Heart right ventricle (tissue), 16 donors: ENCODE measurements at regions not wholly inside any gene's neighbourhood (a gene's known extent, or its start where the extent isn't known, plus 50 kb on each side); places are given as distances from the start of the nearest gene placed in this dataset.

Source experiments
- ATAC-seq, 8 donors: fragments of 200-7000 bp; cut with Tn5 transposase; one replicate each; pipeline ENCODE4 v1.9.1; 2020; ENCODE audit warnings: mild to moderate bottlenecking in 8 of 8, moderate library complexity in 8 of 8, moderate number of reproducible peaks in 1 of 8
- DNase-seq, 2 donors: peaks; one replicate each; pipeline ENCODE4 v3.0.0-alpha.2; 2020
- H3K27ac ChIP-seq, 10 donors: fragments of 200-600 bp; sonication (generic) in 2 of 10; one replicate each; pipeline versions ENCODE4 v1.5.0 to v1.8.0; 2020 to 2022; ENCODE audit warnings: mild to moderate bottlenecking in 3 of 10
- H3K27me3 ChIP-seq, 7 donors: fragments of 200-600 bp; one replicate each; pipeline ENCODE4 v1.8.0; 2021 to 2022; ENCODE audit warnings: mild to moderate bottlenecking in 2 of 7
- H3K36me3 ChIP-seq, 9 donors: fragments of 200-600 bp; sonication (generic) in 1 of 9; one replicate each; pipeline versions ENCODE4 v1.5.0 to v1.8.0; 2020 to 2022; ENCODE audit warnings: mild to moderate bottlenecking in 2 of 9
- H3K4me1 ChIP-seq, 9 donors: fragments of 200-600 bp; sonication (generic) in 1 of 9; one replicate each; pipeline versions ENCODE4 v1.5.0 to v1.8.0; 2020 to 2022; ENCODE audit warnings: mild to moderate bottlenecking in 4 of 9
- H3K4me3 ChIP-seq, 10 donors: fragments of 200-600 bp; sonication (generic) in 2 of 10; one replicate each; pipeline versions ENCODE4 v1.5.0 to v1.8.0; 2020 to 2022; ENCODE audit warnings: mild to moderate bottlenecking in 7 of 10, moderate library complexity in 2 of 10
- H3K9me3 ChIP-seq, 11 donors: fragments of 200-600 bp in 10 of 11; sonication (generic) in 2 of 11; one replicate each; pipeline versions ENCODE4 v1.5.0 to v1.8.0; 2013 to 2022; ENCODE audit warnings: mild to moderate bottlenecking in 2 of 11, control low read depth in 1 of 11, moderate library complexity in 1 of 11
- WGBS, 2 donors: extraction: QIAGEN DNeasy Blood & Tissue Kit; methylation state at CpG; one replicate each; pipeline ENCODE4 v1.1.7; 2013; ENCODE audit warnings: inconsistent platforms in 1 of 2; 5-methylcytosine and 5-hydroxymethylcytosine counted together
- intact Hi-C, 10 donors: fragments of 100-400 bp; cut with DNase I; formaldehyde crosslinking; loops; one replicate each; pipeline versions ENCODE4 v1.11.1 to v1.14.2; 2022
- TF ChIP-seq, protein P1 (sequence below), 9 donors: fragments of 200-600 bp; sonication (generic) in 2 of 9; IDR thresholded peaks; one replicate each; pipeline versions ENCODE4 v1.5.0 to v1.8.0; 2021 to 2022; ENCODE audit warnings: antibody characterized with exemption in 9 of 9, mild to moderate bottlenecking in 5 of 9, moderate library complexity in 1 of 9
- donor health status: Arrhythmogenic right ventricular cardiomyopathy.
- donor health status: ischemic (EF 13 %, LVEDD 7.1; RV severe dilation, severe dysfunction).
- donor health status: healthy with polysubstance abuse.
- donor health status: DM: no; HTN: yes; CAD: no.
- donor health status: DM: no; HTN: no; CAD: no.
- donor health status: ischemic (EF 25% LVEDD 6.9; RV normal size, moderate dysfunction).
- donor health status: ischemic (EF 25% LVEDD 5.7; RV mildly dilated, moderate dysfunction).
- donor health status: healthy.
- donor health status: DM: yes; HTN: yes; CAD: no.
- donor health status: Ischemic cardiomyopathy.
- donor health status: ischemic (EF 35%, LVEDD 5.7; RV mildly dilated, moderate dysfunction).
- donor health status: nonischemic (EF 11% LVEDD 7.7; RV severe dilation, severe dysfunction).
- donor health status: DM: yes; HTN: yes; CAD: no.
- donor health status: PGD.
- donor health status: ischemic (EF 29% LVEDD 5.4; RV normal size, mild dysfunction).
- donor health status: nonischemic (EF 23%, LVEDD 6.1; RV moderate dilation, normal function).

DNA sequence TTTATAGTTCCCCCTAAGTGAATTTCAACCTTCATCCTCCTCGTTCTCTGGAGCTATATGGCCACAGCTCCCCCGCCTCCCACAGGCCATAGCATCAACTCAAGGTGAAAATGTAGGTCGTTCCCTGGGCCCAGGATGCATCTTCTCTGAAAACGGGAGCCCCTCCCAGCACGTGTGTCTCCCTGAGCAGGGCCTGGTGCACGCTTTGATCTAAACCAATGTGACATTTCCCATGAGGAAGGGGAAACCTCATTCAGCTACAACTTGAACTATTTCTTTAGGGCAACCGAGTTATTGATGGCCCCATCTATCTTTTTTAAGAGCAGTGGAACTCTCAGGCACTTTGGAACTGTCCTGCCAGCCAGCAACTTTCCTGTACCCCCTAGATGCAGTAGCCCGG lies 57.8 kb upstream of the BACE2 start:
- TF ChIP-seq, protein P1, sequence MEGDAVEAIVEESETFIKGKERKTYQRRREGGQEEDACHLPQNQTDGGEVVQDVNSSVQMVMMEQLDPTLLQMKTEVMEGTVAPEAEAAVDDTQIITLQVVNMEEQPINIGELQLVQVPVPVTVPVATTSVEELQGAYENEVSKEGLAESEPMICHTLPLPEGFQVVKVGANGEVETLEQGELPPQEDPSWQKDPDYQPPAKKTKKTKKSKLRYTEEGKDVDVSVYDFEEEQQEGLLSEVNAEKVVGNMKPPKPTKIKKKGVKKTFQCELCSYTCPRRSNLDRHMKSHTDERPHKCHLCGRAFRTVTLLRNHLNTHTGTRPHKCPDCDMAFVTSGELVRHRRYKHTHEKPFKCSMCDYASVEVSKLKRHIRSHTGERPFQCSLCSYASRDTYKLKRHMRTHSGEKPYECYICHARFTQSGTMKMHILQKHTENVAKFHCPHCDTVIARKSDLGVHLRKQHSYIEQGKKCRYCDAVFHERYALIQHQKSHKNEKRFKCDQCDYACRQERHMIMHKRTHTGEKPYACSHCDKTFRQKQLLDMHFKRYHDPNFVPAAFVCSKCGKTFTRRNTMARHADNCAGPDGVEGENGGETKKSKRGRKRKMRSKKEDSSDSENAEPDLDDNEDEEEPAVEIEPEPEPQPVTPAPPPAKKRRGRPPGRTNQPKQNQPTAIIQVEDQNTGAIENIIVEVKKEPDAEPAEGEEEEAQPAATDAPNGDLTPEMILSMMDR (IDR thresholded peaks at IDR 0.05), result no peak
- Histone ChIP-seq H3K27ac (no peak overlapping the region), H3K4me1 (peaks cover 0 to 13% (median 0%) of the 10 kb centered on the region in 9 donors), H3K4me3 (no peak overlapping the region), H3K27me3 (peaks cover 0 to 59% (median 46%) of the 10 kb centered on the region in 7 donors), H3K36me3 (no peaks in the 10 kb centered on the region), H3K9me3 (no peaks in the 10 kb centered on the region)
- WGBS, 2 donors, result 88 to 89% methylated on average over 8 of the region's 8 CpGs
- intact Hi-C loops, result no loop called here
- DNase-seq (no peak), ATAC-seq (no peak)

DNA sequence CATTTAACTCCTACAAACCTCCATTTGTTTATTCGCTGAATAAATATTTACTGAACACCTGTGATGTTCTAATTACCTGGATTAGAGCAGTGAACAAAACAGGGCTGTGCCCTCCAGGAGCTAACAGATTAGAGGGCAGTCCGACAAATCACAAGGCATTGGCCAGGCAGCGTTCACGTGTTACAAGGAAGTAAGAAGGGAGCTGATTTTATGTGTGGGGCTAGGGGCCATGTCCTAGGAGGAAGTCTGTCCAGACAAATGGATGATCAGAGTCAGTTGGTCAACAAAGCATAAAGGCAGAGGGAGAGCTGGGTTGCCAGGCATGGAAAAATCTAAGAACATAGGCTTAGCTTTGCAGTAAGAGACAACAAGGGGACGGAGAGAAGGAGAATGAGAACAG lies 57.3 kb upstream of the BACE2 start:
- no peaks in the 10 kb centered on the region for H3K36me3 ChIP-seq
- peaks cover 0 to 55% (median 43%) of the 10 kb centered on the region in 7 donors for H3K27me3 ChIP-seq
- no peaks in the 10 kb centered on the region for H3K9me3 ChIP-seq
- H3K4me1 ChIP-seq, result peaks cover 0 to 13% (median 0%) of the 10 kb centered on the region in 9 donors
- H3K4me3 ChIP-seq, result no peak overlapping the region
- intact Hi-C loops, result no loop called here
- WGBS, 2 donors, result 92 to 93% methylated on average over 5 of the region's 5 CpGs
- TF ChIP-seq, protein P1 (IDR thresholded peaks at IDR 0.05), result no peak
- H3K27ac ChIP-seq, result no peak overlapping the region
- DNase-seq, result no peak
- no peak for ATAC-seq

DNA sequence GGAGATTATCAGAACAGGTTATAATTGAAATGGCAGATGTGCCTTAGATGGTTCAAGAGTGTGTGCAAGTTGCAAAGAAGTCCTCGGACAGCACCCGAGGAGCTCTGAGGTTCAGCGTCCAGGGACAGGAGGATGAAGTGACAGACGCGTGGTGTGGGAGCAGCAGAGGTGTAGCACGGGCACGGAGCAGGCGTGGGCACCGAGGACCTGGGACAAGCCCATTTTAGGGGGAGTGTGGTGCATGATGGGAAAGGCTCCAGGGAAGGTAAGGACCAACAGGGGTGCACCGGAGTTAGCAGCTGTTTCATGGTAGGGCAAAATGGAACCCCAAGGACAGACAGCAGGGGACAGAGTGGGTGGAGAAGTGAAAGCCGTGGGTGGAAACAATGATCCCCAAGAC lies 56.3 kb upstream of the BACE2 start:
- intact Hi-C loops, result no loop called here
- TF ChIP-seq, protein P1 (IDR thresholded peaks at IDR 0.05), result no peak

DNA sequence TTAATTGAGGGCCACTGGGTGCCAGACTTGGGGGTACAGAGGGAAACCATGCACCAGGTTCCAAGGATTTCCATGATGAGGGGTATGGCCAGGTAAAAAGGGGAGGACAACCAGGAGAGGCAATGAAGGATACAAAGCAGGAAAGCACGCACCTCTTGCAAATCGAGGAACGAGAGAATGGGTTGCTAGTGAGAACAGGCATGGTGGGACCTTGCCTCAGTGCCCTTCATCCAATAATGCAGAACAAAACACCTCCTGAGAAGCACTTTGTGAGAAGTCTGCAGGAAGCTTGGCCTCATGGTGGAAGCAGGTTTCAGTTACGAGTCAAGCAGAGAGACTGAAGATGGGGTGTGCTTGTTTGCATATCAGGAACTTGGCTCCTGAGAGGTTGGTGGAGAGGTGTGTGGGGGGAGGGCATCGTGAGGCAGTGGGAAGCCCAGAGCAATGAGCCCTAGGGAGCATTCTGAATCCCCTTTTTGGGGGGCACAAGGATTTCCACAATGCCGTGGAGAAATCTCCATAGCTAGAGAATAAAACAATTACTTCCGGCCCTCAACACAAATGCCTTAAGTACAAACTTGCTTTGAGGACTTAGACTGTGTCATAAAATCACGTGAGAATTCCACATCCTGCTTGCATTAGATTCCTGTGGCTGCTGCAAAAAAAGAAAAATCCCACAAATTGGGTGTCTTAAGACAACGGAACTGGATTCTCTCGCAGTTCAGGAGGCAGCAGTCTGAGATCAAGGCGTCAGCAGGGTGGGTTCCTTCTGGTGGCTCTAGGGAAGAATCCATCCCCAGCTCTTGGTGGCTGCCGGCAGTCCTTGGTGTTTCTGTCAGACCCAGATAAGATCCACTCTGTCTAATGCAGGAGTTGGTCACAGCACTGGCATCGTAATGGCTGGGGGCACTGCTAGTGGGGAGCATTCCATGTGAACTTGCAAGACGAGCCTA lies 54.9 kb upstream of the BACE2 start:
- Histone ChIP-seq H3K4me1 (peaks cover 0 to 13% (median 0%) of the 10 kb centered on the region in 9 donors), H3K36me3 (no peaks in the 10 kb centered on the region), H3K27ac (peak overlapping the region in 1 of 10 donors; percentile 47), H3K4me3 (peak overlapping the region in 5 of 10 donors; percentile 5 to 20 (median 14)), H3K27me3 (peaks cover 0 to 41% (median 25%) of the 10 kb centered on the region in 7 donors), H3K9me3 (no peaks in the 10 kb centered on the region)
- intact Hi-C loops, result no loop called here
- WGBS, 2 donors, result 26 to 27% methylated on average over 14 of the region's 14 CpGs
- peak in 1 of 2 donors; percentile 14 for DNase-seq
- peak in 7 of 8 donors; percentile 41 to 86 (median 69) for ATAC-seq
- TF ChIP-seq, protein P1 (IDR thresholded peaks at IDR 0.05), result no peak

More for the DNA sequence above, 56.3 kb upstream of the BACE2 start:
- Histone ChIP-seq H3K27me3 (peaks cover 0 to 53% (median 38%) of the 10 kb centered on the region in 7 donors), H3K27ac (no peak overlapping the region), H3K4me1 (peaks cover 0 to 13% (median 0%) of the 10 kb centered on the region in 9 donors), H3K36me3 (no peaks in the 10 kb centered on the region), H3K9me3 (no peaks in the 10 kb centered on the region), H3K4me3 (no peak overlapping the region)
- 85 to 89% methylated on average over 11 of the region's 11 CpGs for WGBS, 2 donors
- no peak for DNase-seq
- ATAC-seq, result no peak
